PC-3 (cell line): ENCODE measurements at regions not wholly inside any gene's neighbourhood (a gene's known extent, or its start where the extent isn't known, plus 50 kb on each side); places are given as distances from the start of the nearest gene placed in this dataset.

Experiments
- CTCF ChIP-seq: fragments of 300-600 bp; sonication (generic); conservative IDR thresholded peaks from 2 replicates; pipeline ENCODE4 v1.5.1; 2017; ENCODE audit warnings: antibody characterized with exemption, low read depth, mild to moderate bottlenecking, low read length
- EZH2 ChIP-seq: fragments of 300-600 bp; sonication (generic); IDR thresholded peaks from one replicate; pipeline ENCODE4 v1.6.1; 2017; ENCODE audit warnings: antibody characterized with exemption, mild to moderate bottlenecking, low read length; ENCODE audit not compliant: unreplicated experiment
- EZH2phosphoT487 ChIP-seq: fragments of 300-600 bp; sonication (generic); IDR thresholded peaks from 2 replicates; pipeline ENCODE4 v1.6.1; 2018; ENCODE audit warnings: mild to moderate bottlenecking, antibody characterized with exemption, low read length, borderline replicate concordance

- no peak for TF ChIP-seq CTCF
- TF ChIP-seq EZH2 = no peak
- TF ChIP-seq EZH2phosphoT487 = no peak
Measured at GRCh38 chr16:48734220-48734619, 124.2 kb upstream of the N4BP1 start.
